ENCODE measurements at regions not wholly inside any gene's neighbourhood (a gene's known extent, or its start where the extent isn't known, plus 50 kb on each side); places are given as distances from the start of the nearest gene placed in this dataset.

DNA sequence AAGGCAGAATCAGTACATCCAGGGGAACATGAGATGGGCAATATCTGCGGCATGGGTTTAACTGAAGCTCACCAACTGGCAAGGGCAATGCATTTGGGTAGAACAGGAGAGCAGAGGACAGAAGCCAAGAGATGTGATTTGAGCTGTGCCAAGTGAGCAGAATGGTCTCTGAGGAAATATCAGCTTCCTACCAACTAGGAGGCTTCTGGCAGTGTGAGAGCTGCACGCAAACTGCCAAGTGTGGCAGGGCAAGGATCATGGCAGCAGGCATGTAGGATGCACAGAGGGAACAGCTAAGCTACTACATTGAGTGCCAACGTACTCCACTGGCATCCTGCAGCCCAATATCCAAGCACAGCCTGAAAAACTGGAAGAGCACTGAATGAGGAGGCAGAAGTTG, 1036.5 kb downstream of the TUSC7 start:
- Histone ChIP-seq H3K4me3 (no peak overlapping the region), H3K27ac (no peak overlapping the region), H3K27me3 (no peaks in the 10 kb centered on the region), H3K4me1 (no peaks in the 10 kb centered on the region), H3K36me3 (no peaks in the 10 kb centered on the region), H3K9me3 (no peaks in the 10 kb centered on the region)
- no peak for DNase-seq
- TF ChIP-seq CTCF (IDR thresholded peaks at IDR 0.05) (no peak), POLR2A (IDR thresholded peaks at IDR 0.05) (no peak)

- no peaks in the 10 kb centered on the region for H3K36me3 ChIP-seq
Observed at GRCh38 chr3:117748131-117748530, 1038.6 kb downstream of the TUSC7 start.

DNA sequence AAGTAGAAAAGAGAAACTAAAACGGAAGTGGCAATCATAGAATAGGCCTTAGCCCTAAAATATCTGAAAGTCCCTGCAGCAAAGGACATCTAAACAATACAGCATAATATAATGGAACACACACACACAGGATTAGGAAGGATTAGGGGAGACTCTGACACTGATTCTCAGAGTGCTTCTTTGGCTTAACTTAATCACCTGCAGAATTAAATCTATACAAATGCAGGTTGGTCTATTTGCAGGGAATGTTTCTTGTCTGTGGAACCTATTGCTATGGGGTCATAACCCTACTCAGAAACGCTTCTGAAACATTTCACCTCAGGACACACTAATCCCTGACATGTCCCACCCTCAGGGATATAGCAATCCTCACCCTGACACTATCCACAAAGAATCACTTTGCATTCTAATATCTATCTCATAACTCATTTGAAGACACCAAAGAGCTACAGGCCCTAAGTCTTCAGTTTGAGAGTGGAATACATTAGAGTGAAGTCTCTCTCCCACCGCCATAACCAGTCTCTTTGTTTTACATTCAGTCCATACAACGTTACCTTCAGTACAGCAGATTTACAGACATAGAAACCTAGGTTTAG, 1041.2 kb downstream of the TUSC7 start:
- Histone ChIP-seq H3K4me1 (no peaks in the 10 kb centered on the region), H3K4me3 (no peak overlapping the region), H3K9me3 (no peaks in the 10 kb centered on the region), H3K27me3 (no peaks in the 10 kb centered on the region), H3K36me3 (no peaks in the 10 kb centered on the region), H3K27ac (no peak overlapping the region)
- TF ChIP-seq CTCF (IDR thresholded peaks at IDR 0.05) (no peak), POLR2A (IDR thresholded peaks at IDR 0.05) (no peak)
- no peak for DNase-seq

More at GRCh38 chr3:117748131-117748530, 1038.6 kb downstream of the TUSC7 start:
- DNase-seq, result no peak
- no peak for TF ChIP-seq POLR2A (IDR thresholded peaks at IDR 0.05)
- no peak for TF ChIP-seq CTCF (IDR thresholded peaks at IDR 0.05)
- Histone ChIP-seq H3K4me3 (no peak overlapping the region), H3K27ac (no peak overlapping the region), H3K27me3 (no peaks in the 10 kb centered on the region), H3K9me3 (no peaks in the 10 kb centered on the region), H3K4me1 (no peaks in the 10 kb centered on the region)

DNA sequence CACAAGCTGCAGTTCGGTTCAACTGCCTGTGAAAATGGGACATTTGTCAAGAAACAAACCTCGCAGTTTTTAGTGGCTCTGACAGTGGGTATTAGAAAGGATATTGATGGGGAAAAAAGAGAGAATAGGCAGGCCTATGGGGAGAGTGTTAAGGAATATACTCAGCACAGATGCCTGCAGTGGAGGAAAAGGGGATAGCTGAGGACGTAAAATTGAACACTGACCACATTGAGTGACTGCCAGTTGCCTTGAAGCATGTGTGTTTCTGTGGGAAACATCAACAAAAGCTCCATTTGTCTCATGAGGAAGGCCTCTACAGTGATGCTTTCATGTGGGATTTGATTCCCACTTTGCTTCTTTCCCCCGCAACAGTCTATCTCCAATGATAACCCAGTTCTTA, 1042.1 kb downstream of the TUSC7 start:
- Histone ChIP-seq H3K27me3 (no peaks in the 10 kb centered on the region), H3K27ac (no peak overlapping the region), H3K36me3 (no peaks in the 10 kb centered on the region), H3K9me3 (no peaks in the 10 kb centered on the region), H3K4me1 (no peaks in the 10 kb centered on the region), H3K4me3 (no peak overlapping the region)
- TF ChIP-seq POLR2A (IDR thresholded peaks at IDR 0.05) (no peak), CTCF (IDR thresholded peaks at IDR 0.05) (no peak)
- DNase-seq, result no peak

- TF ChIP-seq CTCF (IDR thresholded peaks at IDR 0.05) (no peak), POLR2A (IDR thresholded peaks at IDR 0.05) (no peak)
- no peak overlapping the region for H3K27ac ChIP-seq
- no peaks in the 10 kb centered on the region for H3K27me3 ChIP-seq
- no peaks in the 10 kb centered on the region for H3K9me3 ChIP-seq
- DNase-seq, result no peak
- no peak overlapping the region for H3K4me3 ChIP-seq
- no peaks in the 10 kb centered on the region for H3K4me1 ChIP-seq
- H3K36me3 ChIP-seq, result no peaks in the 10 kb centered on the region
Observed at GRCh38 chr3:117752984-117753717, 1043.6 kb downstream of the TUSC7 start.

All from Peyer's patch (tissue), 4 donors.